GM18909 (cell line): ENCODE measurements at regions not wholly inside any gene's neighbourhood (a gene's known extent, or its start where the extent isn't known, plus 50 kb on each side); places are given as distances from the start of the nearest gene placed in this dataset.

Experiments
- ATAC-seq: cut with Tn5 transposase; IDR thresholded peaks from one replicate; pipeline ENCODE4 v1.9.1; 2021; ENCODE audit warnings: mild to moderate bottlenecking; ENCODE audit not compliant: unreplicated experiment, poor library complexity

DNA sequence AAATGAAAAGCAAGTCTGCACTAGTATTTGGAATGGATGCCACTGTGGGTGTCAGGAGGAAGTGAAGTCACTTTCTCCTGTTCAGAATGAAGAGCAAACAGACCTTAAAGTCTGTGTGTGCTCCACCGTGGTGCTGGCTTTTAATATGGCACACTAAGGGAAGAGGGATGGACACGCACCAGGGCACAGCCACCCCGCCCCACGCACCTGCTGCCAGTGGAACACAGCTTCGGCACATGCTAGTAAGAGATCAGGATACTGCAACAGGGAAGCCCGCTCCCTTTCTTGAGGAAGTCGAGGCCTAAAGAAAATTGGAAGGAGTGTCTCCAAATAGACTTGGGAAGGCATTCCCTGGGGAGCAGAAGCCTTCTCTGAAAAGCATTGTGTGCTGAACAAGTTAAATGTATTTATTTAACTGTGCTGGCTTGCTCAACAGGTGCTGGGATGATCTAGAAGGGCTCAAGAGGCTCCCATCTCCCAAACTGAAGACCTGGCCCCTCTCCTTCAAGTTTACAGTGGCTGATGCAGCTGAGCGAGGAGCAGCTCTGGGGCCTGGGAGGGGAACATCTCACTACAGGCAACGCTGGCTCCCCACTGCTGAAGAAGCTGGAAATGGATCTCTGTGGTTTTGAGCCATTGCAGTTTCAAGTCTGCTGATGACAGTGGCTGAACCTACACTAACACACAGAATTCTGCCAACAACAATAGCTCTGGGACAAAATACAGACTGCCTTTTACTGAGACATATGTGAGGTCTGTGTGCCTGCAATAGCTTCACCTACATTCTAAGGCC, 504.6 kb upstream of the B3GAT1 start:
- no peak for ATAC-seq

DNA sequence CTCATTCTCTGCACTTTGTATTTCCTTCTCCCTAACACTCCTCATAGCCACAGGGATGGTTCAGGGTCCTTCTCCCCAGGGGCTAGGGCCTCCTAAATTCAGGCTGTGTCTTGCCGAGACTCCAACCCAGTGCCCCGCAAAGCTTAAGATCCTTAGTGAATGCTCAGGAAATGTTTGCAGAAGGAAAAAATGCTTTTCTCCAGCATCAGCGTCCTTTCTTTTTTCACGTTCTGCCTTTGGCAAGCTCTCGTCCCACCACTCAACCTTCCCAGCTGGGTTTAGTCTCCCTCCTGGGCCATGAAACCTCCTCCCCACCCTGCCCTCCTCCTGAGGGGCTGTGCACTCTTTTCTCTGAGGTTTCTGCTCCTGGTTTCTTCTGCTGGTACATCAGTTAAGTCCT, 503.8 kb upstream of the B3GAT1 start:
- no peak for ATAC-seq

- no peak for ATAC-seq
Observed at GRCh38 chr11:134915212-134915611, 503.2 kb upstream of the B3GAT1 start.

- no peak for ATAC-seq
Observed at GRCh38 chr11:134913999-134914590, 502.1 kb upstream of the B3GAT1 start.

- no peak for ATAC-seq
Observed at GRCh38 chr11:134913391-134913790, 501.3 kb upstream of the B3GAT1 start.

DNA sequence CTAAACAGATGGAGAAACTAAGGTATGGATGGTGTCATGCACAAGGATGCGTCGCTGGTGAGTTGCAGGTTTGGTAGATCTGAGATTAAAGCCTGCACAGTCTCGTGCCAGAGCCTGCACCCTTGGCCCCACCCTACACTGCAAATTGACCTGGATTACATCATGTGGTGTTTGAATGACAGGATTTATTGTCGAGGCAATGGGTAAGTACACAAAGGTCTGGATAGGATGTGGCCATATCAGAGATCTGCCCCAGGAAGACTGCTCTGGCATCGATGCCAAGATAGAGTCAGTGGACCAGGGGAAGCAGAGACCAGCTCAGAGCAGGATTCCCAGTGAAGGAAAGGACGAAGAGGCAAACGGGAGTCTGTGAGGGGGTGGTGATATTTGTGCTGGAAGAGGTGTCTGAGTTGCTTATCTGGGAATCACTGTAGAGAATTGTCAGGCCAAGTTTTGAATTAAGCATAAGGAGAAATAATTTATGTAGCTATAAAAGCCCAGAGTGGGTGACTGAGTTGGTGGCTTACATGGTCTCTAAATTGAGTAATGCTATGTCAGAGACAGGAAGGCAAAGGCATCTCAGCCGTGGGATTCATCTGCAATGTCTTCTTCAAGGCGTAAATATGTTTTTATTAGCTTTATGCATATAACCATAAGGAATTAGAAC, 499.6 kb upstream of the B3GAT1 start:
- ATAC-seq: no peak

DNA sequence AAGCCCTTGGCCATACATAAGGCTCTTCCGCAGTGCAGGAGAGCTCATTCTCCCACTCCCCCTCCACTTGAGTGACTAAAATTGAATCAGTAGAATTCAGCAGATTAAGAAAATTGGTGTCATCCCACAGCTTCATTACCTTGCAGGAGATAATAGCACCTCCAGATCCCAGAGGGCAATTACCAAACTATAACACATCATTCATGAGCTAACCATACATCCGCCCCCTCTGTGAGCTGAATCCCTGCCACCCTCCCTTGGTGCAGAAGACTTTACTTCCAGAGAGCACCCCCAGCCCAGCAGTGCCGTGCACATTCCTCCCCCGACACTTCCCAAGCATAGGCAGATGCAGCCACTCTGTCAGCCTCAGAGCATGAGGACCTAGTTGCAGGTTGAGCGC, 496.5 kb upstream of the B3GAT1 start:
- ATAC-seq: no peak

DNA sequence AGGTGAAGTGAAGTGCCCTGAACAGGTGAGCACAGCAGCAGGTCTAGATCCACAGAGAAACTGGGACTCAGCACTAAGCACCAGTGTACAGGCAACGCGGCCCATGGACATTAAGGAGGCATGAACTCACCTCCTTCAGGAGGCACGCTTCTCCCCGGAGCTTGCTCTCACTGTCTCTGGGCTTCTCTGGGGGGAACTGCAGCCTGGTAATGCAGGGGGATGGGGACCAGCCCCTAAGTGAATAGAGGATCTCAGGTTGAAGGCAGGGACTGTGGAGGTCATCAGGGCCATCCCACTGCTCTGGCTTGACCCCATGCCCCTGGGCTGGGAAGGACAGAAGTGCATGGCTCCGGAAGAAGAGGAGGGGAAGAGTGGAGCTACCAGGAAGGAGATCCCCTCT, 495.6 kb upstream of the B3GAT1 start:
- ATAC-seq: no peak

GRCh38 chr11:134906356-134906955, 494.4 kb upstream of the B3GAT1 start:
- no peak for ATAC-seq

DNA sequence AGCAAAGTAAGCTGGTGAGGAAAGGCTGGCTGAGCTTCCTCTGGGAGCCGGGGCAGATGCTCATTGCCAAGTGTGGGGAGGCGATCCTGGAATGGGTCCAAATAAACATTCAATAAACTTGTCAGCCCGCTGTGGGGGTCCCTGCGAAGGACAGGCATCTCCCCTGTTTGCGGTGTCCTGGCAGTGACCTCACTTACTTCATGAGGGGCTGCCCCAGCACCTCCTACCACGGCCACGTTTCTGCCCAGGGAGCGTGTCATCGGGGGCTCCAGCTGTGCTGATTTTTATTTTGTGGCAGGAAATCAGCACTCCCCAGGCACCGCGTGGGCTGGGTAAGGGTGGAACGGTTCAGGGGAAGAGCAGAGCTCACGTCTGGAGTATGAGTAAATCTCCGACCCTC, 493.9 kb upstream of the B3GAT1 start:
- ATAC-seq: no peak

DNA sequence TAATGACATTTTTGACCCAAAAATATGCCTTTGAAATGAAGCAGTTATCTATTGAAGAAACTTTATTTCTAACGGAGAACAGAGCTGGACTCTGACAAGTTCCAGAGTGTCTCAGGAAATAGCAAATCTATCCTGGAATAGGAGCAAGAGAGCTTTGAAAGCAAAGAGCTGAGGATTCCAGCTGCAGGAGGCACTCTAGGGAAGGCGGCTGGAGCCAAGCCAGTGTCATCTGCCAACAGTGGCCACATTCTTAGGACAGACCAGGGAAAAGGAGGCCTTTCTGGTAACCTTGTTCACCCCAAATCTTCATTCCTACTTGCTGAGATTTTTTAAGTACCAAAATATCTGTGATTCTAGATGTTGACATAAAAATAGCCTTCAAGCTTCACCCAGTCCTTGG, 493.5 kb upstream of the B3GAT1 start:
- ATAC-seq: no peak

- ATAC-seq: no peak
Observed at GRCh38 chr11:134904103-134904790, 492.2 kb upstream of the B3GAT1 start.

DNA sequence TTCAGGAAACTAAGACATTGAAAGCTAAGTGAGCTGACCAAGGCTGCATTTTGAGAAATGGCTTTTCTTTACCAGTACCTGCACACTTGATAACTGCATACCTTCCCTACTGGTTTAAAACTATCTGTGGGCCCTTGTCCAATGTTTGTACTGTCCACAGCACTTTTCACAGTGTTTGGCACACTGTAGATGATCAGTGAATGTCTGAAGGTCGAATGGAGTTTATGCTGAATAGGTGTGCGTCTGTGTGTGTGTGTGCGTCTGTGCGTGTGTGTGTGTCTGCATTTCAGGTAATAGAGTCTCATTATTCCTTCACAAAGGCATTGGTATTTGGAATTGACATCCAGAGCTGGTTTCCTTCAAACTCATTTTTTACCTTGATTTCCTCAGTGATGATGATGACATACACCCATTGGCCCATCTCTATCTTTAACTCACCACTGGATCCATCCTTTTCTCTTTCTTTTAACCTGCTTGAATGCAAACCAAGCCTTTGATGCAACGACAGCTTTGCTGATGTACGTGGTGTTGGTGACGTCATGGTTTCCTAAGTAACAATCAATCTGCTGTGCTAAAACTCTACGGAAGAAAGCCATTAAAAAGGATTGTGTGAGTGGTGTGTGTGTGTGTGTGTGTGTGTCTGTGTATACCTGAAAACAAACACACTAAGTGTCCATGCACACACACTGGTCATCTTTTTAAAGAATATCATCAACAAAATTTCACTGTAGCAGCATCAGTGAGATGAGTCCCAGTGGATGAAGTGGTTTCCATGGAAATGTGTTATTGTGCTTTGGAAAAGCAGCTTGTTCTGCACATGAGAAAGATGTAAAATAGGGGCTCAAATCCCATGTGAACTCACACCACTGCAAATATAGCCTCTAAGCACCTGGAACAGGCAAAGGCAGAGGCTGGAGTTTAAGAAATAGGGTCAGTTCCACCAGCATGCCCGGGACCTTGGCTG, 490.2 kb upstream of the B3GAT1 start:
- ATAC-seq: no peak

DNA sequence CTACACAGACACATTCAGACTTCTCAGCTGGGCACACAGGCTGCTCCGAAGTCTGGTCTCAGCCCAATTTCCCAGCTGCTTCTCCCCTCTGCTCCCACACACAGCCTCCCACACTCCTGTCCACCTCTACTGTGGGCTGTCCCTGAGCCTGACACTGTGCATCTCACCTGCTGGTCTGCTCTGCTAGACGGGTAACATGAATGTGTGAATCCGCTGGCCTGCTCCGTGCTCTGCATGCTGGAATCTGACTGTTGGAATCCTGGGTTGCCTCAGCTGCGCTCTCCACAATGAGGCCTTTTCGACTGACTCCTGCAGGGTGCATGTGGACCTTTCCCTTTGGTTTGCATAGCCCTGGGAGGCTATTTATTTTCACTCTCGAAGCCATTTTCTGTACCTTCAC, 489.5 kb upstream of the B3GAT1 start:
- no peak for ATAC-seq

DNA sequence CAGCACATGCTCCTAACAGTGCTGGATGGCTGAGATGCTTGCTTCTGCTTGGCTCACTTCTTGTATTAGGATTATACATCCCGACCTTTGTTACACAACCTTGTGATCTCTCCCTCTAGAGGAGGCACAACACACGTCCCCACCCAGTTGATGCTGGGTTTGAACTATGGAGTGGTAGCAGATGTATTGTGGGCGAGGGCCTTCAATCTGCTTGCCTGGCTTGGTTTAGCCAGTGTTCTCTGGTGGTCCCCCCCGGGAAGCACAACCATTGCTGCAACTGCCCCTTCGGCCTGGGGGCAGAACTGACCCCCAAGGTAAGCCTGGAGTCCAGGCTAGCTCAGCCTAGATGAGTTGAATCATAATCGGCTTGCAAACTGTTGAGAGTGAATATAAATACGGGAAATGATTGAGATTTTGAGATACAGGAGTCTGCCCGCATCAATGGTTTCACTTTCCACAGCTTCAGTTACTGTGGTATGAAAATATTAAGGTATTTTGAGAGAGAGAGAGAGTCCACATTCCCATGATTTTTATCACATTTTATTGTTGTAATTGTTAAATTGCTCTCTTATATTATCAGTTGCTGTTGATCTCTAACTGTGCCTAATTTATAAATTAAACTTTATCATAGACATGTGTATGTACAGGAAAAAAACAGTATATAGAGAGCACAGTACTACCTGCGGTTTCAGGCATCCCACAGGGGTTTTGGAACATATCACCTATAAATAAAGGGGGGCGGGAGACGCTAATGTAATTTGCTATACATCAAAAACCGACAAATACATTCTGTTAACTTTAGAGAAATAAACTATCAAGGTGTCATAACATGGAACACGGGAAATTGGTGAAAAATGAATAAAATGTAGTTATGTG, 482.0 kb upstream of the B3GAT1 start:
- ATAC-seq: no peak

- no peak for ATAC-seq
Observed at GRCh38 chr11:134890446-134890845, 478.4 kb upstream of the B3GAT1 start.

- ATAC-seq: no peak
Observed at GRCh38 chr11:134889832-134890231, 477.8 kb upstream of the B3GAT1 start.

GRCh38 chr11:134888821-134889220, 476.8 kb upstream of the B3GAT1 start:
- no peak for ATAC-seq

DNA sequence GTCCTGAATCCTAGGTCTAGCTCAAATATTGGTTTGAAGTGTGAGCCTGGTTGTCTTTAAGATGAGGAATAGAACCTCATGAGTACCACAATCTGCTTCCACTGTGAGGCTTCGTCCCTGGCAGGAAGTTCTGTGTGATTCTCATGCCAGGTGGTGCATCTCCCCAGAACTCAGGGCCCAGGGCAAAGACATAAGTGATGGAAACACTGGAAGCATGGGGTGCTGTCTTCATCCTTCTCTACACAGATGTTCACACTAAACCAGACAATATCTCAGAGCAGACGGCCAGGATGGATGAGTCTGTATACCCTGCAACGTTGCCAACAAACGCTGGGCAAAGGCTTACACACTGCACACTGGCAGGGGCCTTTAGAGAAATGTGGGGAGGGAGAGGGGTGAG, 475.9 kb upstream of the B3GAT1 start:
- ATAC-seq: no peak
